PC-9 (cell line): ENCODE measurements at regions not wholly inside any gene's neighbourhood (a gene's known extent, or its start where the extent isn't known, plus 50 kb on each side); places are given as distances from the start of the nearest gene placed in this dataset.

Experiments
- CTCF ChIP-seq: fragments of 200-600 bp; sonication (generic); conservative IDR thresholded peaks from 2 replicates; pipeline ENCODE4 v1.6.1; 2017; ENCODE audit warnings: mixed run types, antibody characterized with exemption, mild to moderate bottlenecking, moderate library complexity
- EZH2 ChIP-seq: fragments of 200-600 bp; sonication (generic); IDR thresholded peaks from 2 replicates; pipeline ENCODE4 v1.8.0; 2017; ENCODE audit warnings: antibody characterized with exemption, low read depth

GRCh38 chr18:24968238-24968775, 383.7 kb downstream of the ZNF521 start:
- no peak for TF ChIP-seq EZH2
- no peak for TF ChIP-seq CTCF
